PC-9 (cell line): ENCODE measurements at regions not wholly inside any gene's neighbourhood (a gene's known extent, or its start where the extent isn't known, plus 50 kb on each side); places are given as distances from the start of the nearest gene placed in this dataset.

Source experiments
- EZH2 ChIP-seq: fragments of 200-600 bp; sonication (generic); IDR thresholded peaks from 2 replicates; pipeline ENCODE4 v1.8.0; 2017; ENCODE audit warnings: antibody characterized with exemption, low read depth
- TF ChIP-seq, protein P1 (sequence below): fragments of 200-600 bp; sonication (generic); conservative IDR thresholded peaks from 2 replicates; pipeline ENCODE4 v1.6.1; 2017; ENCODE audit warnings: mixed run types, antibody characterized with exemption, mild to moderate bottlenecking, moderate library complexity

DNA sequence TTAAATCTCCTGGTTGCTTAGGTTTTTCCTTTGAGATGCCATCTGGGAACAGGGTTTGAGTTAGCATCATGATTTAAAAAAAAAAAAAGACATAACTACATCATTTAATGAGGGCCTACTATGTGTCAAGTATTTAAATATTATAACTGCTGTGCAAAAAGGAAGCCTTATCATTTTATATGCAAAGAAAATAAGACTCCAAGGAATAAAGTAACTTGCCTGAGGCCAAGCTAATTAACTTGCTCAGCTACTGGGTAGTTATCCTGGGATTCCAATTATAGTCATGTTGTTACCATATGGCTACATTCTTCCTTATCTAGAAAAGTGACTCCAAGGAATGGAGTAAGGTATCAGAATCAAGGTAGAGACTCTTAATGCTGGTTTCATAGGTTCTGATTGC lies 123.5 kb downstream of the SLC41A2 start:
- TF ChIP-seq, protein P1, sequence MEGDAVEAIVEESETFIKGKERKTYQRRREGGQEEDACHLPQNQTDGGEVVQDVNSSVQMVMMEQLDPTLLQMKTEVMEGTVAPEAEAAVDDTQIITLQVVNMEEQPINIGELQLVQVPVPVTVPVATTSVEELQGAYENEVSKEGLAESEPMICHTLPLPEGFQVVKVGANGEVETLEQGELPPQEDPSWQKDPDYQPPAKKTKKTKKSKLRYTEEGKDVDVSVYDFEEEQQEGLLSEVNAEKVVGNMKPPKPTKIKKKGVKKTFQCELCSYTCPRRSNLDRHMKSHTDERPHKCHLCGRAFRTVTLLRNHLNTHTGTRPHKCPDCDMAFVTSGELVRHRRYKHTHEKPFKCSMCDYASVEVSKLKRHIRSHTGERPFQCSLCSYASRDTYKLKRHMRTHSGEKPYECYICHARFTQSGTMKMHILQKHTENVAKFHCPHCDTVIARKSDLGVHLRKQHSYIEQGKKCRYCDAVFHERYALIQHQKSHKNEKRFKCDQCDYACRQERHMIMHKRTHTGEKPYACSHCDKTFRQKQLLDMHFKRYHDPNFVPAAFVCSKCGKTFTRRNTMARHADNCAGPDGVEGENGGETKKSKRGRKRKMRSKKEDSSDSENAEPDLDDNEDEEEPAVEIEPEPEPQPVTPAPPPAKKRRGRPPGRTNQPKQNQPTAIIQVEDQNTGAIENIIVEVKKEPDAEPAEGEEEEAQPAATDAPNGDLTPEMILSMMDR, result no peak
- no peak for TF ChIP-seq EZH2
